ENCODE measurements at regions not wholly inside any gene's neighbourhood (a gene's known extent, or its start where the extent isn't known, plus 50 kb on each side); places are given as distances from the start of the nearest gene placed in this dataset.

GRCh38 chr11:90321018-90321417, 98.2 kb upstream of the CHORDC1 start:
- POLR2A ChIA-PET, result no interaction called here

GRCh38 chr11:90318651-90319050, 95.8 kb upstream of the CHORDC1 start:
- ChIA-PET POLR2A (no interaction called here), CTCF (no interaction called here)
- Histone ChIP-seq H4K20me1 (ENCODE audit: control insufficient read depth, insufficient read depth, low read length, poor library complexity, severe bottlenecking) (no peaks in the 10 kb centered on the region), H3K9me3 (ENCODE audit: control extremely low read depth in 1 of 3, control insufficient read depth in 2 of 3, insufficient read depth in 1 of 3, low read length in 2 of 3) (no peaks in the 10 kb centered on the region), H3K36me3 (replicated peaks in 1 of 2; ENCODE audit: control extremely low read depth in 1 of 2, control insufficient read depth in 1 of 2, extremely low read depth in 1 of 2, insufficient read depth in 2 of 2, low read length in 1 of 2) (no peaks in the 10 kb centered on the region), H3K4me3 (ENCODE audit: control extremely low read depth in 1 of 5, extremely low read depth in 1 of 5, insufficient read depth in 1 of 5, low read depth in 2 of 5, low read length in 4 of 5) (no peak overlapping the region), H3K79me2 (ENCODE audit: control insufficient read depth, insufficient read depth, low read length) (no peaks in the 10 kb centered on the region), H3K27me3 (replicated peaks in 1 of 4; ENCODE audit: control extremely low read depth in 1 of 4, control insufficient read depth in 3 of 4, insufficient read depth in 4 of 4, low read length in 3 of 4) (no peaks in the 10 kb centered on the region), H3K4me1 (ENCODE audit: control insufficient read depth in 2 of 2, insufficient read depth in 2 of 2, low read length in 2 of 2) (no peaks in the 10 kb centered on the region), H3K9ac (ENCODE audit: low read length) (no peak overlapping the region), H2AFZ (ENCODE audit: insufficient read depth, low read depth, low read length, poor library complexity, severe bottlenecking) (no peak overlapping the region), H3K4me2 (replicated peaks; ENCODE audit: low read depth, low read length, poor library complexity, severe bottlenecking) (no peak overlapping the region), H3K27ac (ENCODE audit: low read length in 2 of 2) (no peak overlapping the region)
- Mint-ChIP-seq H3K4me3 (no peak overlapping the region), H3K27ac (no peak overlapping the region), H3K9me3 (ENCODE audit: insufficient read depth) (no peaks in the 10 kb centered on the region), H3K27me3 (no peaks in the 10 kb centered on the region), H3K4me1 (no peaks in the 10 kb centered on the region)
- ATAC-seq (ENCODE audit: low read depth) (no peak), DNase-seq (no peak)
- intact Hi-C loops (cut with micrococcal nuclease), result no loop called here
- no peak for TF ChIP-seq EZH2 (IDR thresholded peaks at IDR 0.05; ENCODE audit: borderline replicate concordance, insufficient read depth, low read depth, low read length, poor library complexity, severe bottlenecking)
- no peak for TF ChIP-seq CTCF (IDR thresholded peaks at IDR 0.05)
- WGBS (ENCODE audit: insufficient coverage), result 77% methylated on average over 2 of the region's 3 CpGs

More at GRCh38 chr11:90321018-90321417, 98.2 kb upstream of the CHORDC1 start:
- no peaks in the 10 kb centered on the region for H3K9me3 ChIP-seq (ENCODE audit: control extremely low read depth in 1 of 3, control insufficient read depth in 2 of 3, insufficient read depth in 1 of 3, low read length in 2 of 3)
- H3K4me3 ChIP-seq (ENCODE audit: control extremely low read depth in 1 of 5, extremely low read depth in 1 of 5, insufficient read depth in 1 of 5, low read depth in 2 of 5, low read length in 4 of 5), result no peak overlapping the region
- H3K4me2 ChIP-seq (replicated peaks; ENCODE audit: low read depth, low read length, poor library complexity, severe bottlenecking), result no peak overlapping the region
- no peak overlapping the region for H3K9ac ChIP-seq (ENCODE audit: low read length)
- H3K4me1 Mint-ChIP-seq, result no peaks in the 10 kb centered on the region
- H3K79me2 ChIP-seq (ENCODE audit: control insufficient read depth, insufficient read depth, low read length), result no peaks in the 10 kb centered on the region
- DNase-seq (no peak), ATAC-seq (ENCODE audit: low read depth) (no peak)
- H3K27ac ChIP-seq (ENCODE audit: low read length in 2 of 2), result no peak overlapping the region
- CTCF ChIA-PET, result no interaction called here
- H2AFZ ChIP-seq (ENCODE audit: insufficient read depth, low read depth, low read length, poor library complexity, severe bottlenecking), result no peak overlapping the region
- intact Hi-C loops (cut with micrococcal nuclease), result no loop called here
- no peak overlapping the region for H3K27ac Mint-ChIP-seq
- no peaks in the 10 kb centered on the region for H3K27me3 ChIP-seq (replicated peaks in 1 of 4; ENCODE audit: control extremely low read depth in 1 of 4, control insufficient read depth in 3 of 4, insufficient read depth in 4 of 4, low read length in 3 of 4)
- H3K9me3 Mint-ChIP-seq (ENCODE audit: insufficient read depth), result no peaks in the 10 kb centered on the region
- H4K20me1 ChIP-seq (ENCODE audit: control insufficient read depth, insufficient read depth, low read length, poor library complexity, severe bottlenecking), result no peaks in the 10 kb centered on the region
- H3K36me3 ChIP-seq (replicated peaks in 1 of 2; ENCODE audit: control extremely low read depth in 1 of 2, control insufficient read depth in 1 of 2, extremely low read depth in 1 of 2, insufficient read depth in 2 of 2, low read length in 1 of 2), result no peaks in the 10 kb centered on the region
- no peaks in the 10 kb centered on the region for H3K4me1 ChIP-seq (ENCODE audit: control insufficient read depth in 2 of 2, insufficient read depth in 2 of 2, low read length in 2 of 2)
- H3K27me3 Mint-ChIP-seq, result no peaks in the 10 kb centered on the region
- TF ChIP-seq CTCF (IDR thresholded peaks at IDR 0.05) (no peak), EZH2 (IDR thresholded peaks at IDR 0.05; ENCODE audit: borderline replicate concordance, insufficient read depth, low read depth, low read length, poor library complexity, severe bottlenecking) (no peak)
- no peak overlapping the region for H3K4me3 Mint-ChIP-seq
